GM12874 (cell line): ENCODE measurements at regions not wholly inside any gene's neighbourhood (a gene's known extent, or its start where the extent isn't known, plus 50 kb on each side); places are given as distances from the start of the nearest gene placed in this dataset.

Experiments
- TF ChIP-seq, protein P1 (sequence below): IDR thresholded peaks from 2 replicates; pipeline ENCODE4 v1.5.1; 2011; ENCODE audit warnings: low read depth, mild to moderate bottlenecking, control low read depth, low read length, moderate library complexity; ENCODE audit not compliant: insufficient read depth

DNA sequence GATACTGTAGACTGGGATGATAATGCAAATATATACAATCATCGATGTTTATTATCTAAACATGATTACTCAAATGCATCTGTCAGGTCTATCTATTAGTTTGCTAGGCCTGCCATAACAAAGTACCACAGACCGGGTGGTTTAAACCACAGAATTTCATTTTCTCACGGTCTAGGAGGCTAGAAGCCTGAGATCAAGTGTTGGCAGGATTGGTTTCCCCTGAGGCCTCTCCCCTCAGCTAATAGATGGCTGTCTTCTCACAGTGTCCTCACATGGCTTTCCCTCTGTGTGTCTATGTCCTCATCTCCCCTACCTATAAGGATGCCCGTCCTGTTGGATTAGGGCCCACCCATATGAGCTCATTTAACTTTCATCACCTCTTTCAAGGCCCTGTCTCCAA is 512.6 kb upstream of the SLC35B3 start:
- TF ChIP-seq, protein P1, sequence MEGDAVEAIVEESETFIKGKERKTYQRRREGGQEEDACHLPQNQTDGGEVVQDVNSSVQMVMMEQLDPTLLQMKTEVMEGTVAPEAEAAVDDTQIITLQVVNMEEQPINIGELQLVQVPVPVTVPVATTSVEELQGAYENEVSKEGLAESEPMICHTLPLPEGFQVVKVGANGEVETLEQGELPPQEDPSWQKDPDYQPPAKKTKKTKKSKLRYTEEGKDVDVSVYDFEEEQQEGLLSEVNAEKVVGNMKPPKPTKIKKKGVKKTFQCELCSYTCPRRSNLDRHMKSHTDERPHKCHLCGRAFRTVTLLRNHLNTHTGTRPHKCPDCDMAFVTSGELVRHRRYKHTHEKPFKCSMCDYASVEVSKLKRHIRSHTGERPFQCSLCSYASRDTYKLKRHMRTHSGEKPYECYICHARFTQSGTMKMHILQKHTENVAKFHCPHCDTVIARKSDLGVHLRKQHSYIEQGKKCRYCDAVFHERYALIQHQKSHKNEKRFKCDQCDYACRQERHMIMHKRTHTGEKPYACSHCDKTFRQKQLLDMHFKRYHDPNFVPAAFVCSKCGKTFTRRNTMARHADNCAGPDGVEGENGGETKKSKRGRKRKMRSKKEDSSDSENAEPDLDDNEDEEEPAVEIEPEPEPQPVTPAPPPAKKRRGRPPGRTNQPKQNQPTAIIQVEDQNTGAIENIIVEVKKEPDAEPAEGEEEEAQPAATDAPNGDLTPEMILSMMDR: no peak

DNA sequence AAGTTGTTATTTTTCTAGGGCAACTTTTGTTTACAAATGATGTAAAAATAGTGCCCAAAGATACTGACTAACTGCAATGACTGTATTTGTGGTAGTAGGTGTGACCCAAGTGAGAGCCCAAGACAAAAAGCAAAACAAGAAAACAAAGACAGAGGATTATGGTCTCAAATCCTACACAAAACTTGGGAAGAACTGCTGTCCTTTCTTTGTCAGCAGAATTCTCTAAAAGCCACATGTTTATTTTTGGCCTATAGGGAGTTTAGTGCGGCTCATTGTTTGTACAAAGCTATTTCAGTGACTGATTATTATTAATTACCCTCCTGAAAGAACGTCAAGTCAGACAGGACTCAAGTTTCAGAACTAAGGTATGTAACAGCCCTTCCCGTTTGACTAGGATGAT is 509.2 kb upstream of the SLC35B3 start:
- TF ChIP-seq, protein P1: no peak

DNA sequence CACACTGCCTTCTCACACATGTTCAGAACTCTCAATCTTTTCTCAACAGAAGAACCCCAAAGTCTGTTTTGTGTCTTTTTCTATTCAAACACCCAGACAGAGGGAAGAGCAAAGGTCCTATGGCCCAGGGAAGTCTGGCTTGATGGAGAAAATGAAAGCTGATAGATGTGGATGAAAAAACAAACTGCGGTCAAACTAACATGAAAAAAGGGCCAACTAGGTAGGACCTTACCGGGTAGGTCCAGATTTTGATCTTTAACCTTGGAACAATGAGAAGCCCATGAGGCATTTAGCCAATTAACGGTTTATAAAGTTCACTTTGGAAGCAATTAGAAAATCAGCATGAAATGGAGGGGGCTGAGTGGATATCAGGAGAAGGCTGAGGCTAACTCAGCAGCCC is 507.7 kb upstream of the SLC35B3 start:
- TF ChIP-seq, protein P1: no peak

DNA sequence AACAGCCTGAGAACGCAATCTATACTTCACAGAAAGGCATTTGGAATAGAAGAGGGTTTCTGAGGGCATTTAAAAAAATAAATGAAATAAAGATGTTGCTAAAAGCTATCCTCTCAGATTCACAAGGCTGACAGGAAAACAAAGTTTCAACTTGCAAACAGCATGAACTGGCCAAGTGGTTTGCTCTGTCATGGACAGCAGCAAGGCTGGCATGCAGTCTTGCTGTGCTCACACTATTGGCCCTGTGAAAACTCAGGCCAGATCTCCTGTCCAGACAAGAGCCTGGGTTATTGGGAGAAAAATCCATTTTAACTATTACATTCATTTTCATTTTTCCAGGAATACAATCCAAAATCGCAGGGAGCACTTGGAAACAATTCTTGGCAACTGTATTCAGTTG is 506.2 kb upstream of the SLC35B3 start:
- TF ChIP-seq, protein P1: no peak

DNA sequence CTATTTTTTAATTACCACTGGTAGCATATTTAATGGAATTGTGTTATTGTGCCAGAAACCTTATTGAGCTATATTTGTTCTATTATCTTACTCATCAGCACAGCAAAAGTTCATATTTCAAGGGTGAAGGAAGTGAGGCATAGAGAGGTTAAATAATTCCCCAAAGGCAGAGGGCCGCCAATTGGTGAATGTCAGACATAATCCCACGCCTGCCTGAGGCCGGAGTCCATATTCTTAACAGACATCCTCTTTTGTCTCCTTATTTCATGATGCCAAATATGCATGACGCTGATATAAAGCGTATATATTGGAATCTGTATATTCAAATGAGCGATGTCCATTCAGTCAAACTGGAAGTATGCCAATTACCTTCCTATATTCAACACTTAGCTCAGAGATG is 505.0 kb upstream of the SLC35B3 start:
- TF ChIP-seq, protein P1: no peak

DNA sequence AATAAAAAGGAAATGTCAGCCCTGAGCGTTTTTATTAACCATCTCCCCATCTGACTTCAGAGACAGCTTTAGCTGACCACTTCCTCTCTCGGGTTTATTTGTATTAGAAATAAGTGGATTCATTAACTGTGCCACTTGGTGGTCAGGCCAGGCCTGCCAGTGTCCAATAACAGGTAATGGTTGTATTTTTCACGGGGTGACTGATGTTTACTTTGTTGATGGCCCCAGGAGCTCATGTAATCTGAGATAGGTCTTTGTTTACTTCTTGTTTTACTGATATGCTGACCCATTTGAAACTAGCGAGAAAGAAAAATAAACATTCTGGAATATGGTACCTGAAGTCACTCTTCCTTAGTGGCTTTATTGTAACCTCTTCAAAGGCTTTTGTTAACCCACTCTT is 504.3 kb upstream of the SLC35B3 start:
- TF ChIP-seq, protein P1: no peak

DNA sequence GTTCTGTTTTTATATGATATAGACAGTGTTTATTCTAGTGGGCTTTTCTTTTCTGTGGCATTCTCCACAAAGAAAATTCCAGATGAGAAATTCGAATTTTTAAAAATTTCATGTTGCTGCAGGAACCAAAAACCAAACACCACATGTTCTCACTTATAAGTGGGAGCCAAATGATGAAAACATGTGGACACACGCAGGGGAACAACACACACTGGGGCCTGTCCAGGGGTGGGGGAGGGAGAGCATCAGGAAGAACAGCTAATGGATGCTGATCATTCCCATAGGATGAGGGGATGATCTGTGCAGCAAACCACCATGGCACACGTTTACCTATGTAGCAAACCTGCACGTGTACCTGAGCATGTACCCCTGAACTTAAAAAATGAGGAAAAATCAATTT is 499.0 kb upstream of the SLC35B3 start:
- TF ChIP-seq, protein P1: no peak

DNA sequence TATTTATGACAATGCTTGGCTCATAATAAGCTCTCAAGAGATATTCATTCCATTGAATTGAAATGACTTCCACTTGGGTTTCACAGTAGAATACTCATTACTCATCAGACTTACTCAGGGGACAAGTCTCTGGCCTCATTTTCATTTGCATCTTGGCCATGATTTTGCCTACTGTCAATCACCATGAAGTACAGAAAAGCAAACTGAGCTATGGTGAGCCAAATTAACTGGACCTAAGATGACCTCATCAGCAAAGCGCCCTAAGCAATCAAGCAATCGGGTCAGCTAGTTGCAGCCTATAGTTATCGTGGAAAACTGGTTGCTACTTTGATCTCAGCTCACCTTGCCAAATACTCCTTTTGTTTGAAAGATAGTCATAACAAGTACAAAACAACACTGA is 494.7 kb upstream of the SLC35B3 start:
- TF ChIP-seq, protein P1: no peak
